Esophagus muscularis mucosa (tissue), 3 donors: ENCODE measurements at regions not wholly inside any gene's neighbourhood (a gene's known extent, or its start where the extent isn't known, plus 50 kb on each side); places are given as distances from the start of the nearest gene placed in this dataset.
"Not testable (repeated sequence)": the region's sequence is repeated elsewhere in the genome, so short reads cannot be mapped to it uniquely, and the experiment has no call there.

Experiments used
- POLR2A ChIP-seq: fragments of 450-650 bp; IDR thresholded peaks from one replicate; pipeline ENCODE4 v1.6.1; 2017; ENCODE audit warnings: antibody characterized with exemption, moderate library complexity, mild to moderate bottlenecking, low read depth
- TF ChIP-seq, protein P1 (sequence below), 3 experiments: fragments of 200-600 bp in 2 of 3; fragments of 450-650 bp in 1 of 3; sonication (generic) in 2 of 3; IDR thresholded peaks; one replicate each; pipeline ENCODE4 v1.5.1; 2017 to 2019; ENCODE audit warnings: antibody characterized with exemption in 3 of 3, mild to moderate bottlenecking in 2 of 3, moderate library complexity in 1 of 3

DNA sequence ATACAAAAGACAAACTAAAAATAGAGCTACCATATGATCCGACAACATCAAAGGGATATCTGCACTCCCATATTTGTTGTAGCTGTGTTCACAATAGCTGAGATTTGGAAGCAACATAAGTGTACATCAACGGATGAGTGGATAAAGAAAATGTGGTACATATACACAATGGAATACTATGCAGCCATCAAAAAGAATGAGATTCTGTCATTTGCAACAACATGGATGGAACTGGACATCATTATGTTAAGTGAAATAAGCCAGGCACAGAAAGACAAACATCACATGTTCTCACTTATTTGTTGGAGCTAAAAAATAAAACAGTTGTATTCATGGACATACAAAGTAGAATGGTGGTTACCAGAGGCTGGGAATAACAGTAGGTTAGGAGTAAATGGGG, 527.0 kb downstream of the GLUD2 start:
- TF ChIP-seq, protein P1, sequence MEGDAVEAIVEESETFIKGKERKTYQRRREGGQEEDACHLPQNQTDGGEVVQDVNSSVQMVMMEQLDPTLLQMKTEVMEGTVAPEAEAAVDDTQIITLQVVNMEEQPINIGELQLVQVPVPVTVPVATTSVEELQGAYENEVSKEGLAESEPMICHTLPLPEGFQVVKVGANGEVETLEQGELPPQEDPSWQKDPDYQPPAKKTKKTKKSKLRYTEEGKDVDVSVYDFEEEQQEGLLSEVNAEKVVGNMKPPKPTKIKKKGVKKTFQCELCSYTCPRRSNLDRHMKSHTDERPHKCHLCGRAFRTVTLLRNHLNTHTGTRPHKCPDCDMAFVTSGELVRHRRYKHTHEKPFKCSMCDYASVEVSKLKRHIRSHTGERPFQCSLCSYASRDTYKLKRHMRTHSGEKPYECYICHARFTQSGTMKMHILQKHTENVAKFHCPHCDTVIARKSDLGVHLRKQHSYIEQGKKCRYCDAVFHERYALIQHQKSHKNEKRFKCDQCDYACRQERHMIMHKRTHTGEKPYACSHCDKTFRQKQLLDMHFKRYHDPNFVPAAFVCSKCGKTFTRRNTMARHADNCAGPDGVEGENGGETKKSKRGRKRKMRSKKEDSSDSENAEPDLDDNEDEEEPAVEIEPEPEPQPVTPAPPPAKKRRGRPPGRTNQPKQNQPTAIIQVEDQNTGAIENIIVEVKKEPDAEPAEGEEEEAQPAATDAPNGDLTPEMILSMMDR (IDR thresholded peaks at IDR 0.05), result not testable (repeated sequence)
- TF ChIP-seq POLR2A, result not testable (repeated sequence)
